ENCODE measurements at regions not wholly inside any gene's neighbourhood (a gene's known extent, or its start where the extent isn't known, plus 50 kb on each side); places are given as distances from the start of the nearest gene placed in this dataset.

DNA sequence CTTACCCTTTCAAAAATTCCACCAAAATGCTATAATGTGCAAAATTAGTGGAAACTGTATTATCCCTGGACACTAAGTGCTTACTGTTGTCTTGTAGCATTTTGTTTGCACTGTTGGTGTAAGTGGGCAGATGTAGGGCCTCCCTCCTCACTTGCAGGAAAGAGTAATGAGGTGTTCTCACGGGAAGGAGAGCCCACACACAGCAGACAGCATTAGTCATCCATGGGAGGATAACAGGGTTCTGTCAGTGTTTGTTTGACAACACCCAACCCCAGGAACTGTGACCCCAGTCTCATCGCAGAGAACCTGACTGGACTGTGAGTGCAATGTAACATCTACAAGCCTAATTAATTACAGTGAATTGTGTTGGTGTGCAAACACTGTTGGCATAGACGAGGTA, 58.7 kb upstream of the VSTM2A start:
- WGBS, 5 donors, result 10 to 46% (median 41%) methylated on average over 2 to 3 of the region's 3 CpGs
- Histone ChIP-seq H3K36me3 (no peaks in the 10 kb centered on the region), H3K27ac (no peak overlapping the region), H3K4me3 (no peak overlapping the region), H3K27me3 (no peaks in the 10 kb centered on the region), H3K9me3 (no peaks in the 10 kb centered on the region), H3K4me1 (no peaks in the 10 kb centered on the region)
- intact Hi-C loops (cut with DNase I; ENCODE audit: low total_unique reads), result no loop called here
- TF ChIP-seq, protein P1, sequence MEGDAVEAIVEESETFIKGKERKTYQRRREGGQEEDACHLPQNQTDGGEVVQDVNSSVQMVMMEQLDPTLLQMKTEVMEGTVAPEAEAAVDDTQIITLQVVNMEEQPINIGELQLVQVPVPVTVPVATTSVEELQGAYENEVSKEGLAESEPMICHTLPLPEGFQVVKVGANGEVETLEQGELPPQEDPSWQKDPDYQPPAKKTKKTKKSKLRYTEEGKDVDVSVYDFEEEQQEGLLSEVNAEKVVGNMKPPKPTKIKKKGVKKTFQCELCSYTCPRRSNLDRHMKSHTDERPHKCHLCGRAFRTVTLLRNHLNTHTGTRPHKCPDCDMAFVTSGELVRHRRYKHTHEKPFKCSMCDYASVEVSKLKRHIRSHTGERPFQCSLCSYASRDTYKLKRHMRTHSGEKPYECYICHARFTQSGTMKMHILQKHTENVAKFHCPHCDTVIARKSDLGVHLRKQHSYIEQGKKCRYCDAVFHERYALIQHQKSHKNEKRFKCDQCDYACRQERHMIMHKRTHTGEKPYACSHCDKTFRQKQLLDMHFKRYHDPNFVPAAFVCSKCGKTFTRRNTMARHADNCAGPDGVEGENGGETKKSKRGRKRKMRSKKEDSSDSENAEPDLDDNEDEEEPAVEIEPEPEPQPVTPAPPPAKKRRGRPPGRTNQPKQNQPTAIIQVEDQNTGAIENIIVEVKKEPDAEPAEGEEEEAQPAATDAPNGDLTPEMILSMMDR (IDR thresholded peaks at IDR 0.05), result no peak
- TF ChIP-seq EP300 (IDR thresholded peaks at IDR 0.05) (no peak), POLR2AphosphoS5 (IDR thresholded peaks at IDR 0.05) (no peak), POLR2A (IDR thresholded peaks at IDR 0.05) (no peak)
- no peak for DNase-seq

DNA sequence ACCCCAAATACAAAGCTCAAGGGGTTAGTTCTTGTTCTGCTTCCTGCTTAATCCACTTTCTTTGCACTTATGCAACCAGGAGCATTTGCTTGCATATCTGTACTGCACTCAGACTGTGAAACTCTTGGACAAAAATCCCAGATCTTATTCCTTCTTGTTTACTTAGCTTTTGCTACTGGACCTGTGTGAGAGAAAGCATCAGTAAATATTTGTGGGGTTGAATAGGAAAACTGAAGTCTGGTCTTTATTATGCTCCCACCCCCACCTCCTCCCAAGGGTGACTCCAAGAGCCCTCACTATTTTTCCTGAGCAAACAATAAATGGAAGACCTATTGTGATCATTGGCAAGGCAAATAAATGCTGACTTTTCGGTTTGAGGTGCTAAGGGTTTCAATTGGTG, 57.1 kb upstream of the VSTM2A start:
- no peaks in the 10 kb centered on the region for H3K9me3 ChIP-seq
- no peaks in the 10 kb centered on the region for H3K27me3 ChIP-seq
- no peaks in the 10 kb centered on the region for H3K36me3 ChIP-seq
- DNase-seq, result no peak
- H3K27ac ChIP-seq, result no peak overlapping the region
- no peak overlapping the region for H3K4me3 ChIP-seq
- TF ChIP-seq POLR2A (IDR thresholded peaks at IDR 0.05) (no peak), POLR2AphosphoS5 (IDR thresholded peaks at IDR 0.05) (no peak), EP300 (IDR thresholded peaks at IDR 0.05) (no peak)
- TF ChIP-seq, protein P1 (IDR thresholded peaks at IDR 0.05), result no peak
- no peaks in the 10 kb centered on the region for H3K4me1 ChIP-seq
- WGBS, 5 donors, result 33 to 64% (median 41%) methylated on average over 1 of the region's 1 CpG
- intact Hi-C loops (cut with DNase I; ENCODE audit: low total_unique reads), result no loop called here

Small RNAs in the stretch of these regions (small RNA-seq; reads per million reads assigned to genes)
- gene AC074348.1, result 0 reads per million in 4 donors
- gene RNU2-29P, result 0 to 0.75 (median 0.41) reads per million in 4 donors
